ENCODE measurements at regions not wholly inside any gene's neighbourhood (a gene's known extent, or its start where the extent isn't known, plus 50 kb on each side); places are given as distances from the start of the nearest gene placed in this dataset.

DNA sequence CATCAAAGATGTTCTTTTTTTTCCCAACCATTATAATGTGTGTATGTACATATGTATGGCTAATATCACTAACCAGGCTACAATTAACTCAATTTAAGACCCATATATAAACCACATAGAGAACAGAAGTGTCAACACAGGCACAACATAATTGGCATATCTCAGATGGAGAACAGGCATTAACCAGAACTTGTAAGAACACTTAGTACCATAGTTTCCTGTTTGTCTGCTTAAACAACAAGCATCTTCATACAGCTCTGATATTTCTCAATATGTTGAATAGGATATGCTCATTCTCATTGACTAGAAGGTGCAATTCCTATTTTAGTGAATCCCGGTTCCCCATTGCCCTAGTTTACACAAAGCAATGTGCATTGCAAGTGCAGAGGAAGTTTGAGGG, 116.9 kb upstream of the EDNRB start:
- DNase-seq (ENCODE audit: insufficient read length, low spot score) (no peak), FAIRE-seq (no peak)

DNA sequence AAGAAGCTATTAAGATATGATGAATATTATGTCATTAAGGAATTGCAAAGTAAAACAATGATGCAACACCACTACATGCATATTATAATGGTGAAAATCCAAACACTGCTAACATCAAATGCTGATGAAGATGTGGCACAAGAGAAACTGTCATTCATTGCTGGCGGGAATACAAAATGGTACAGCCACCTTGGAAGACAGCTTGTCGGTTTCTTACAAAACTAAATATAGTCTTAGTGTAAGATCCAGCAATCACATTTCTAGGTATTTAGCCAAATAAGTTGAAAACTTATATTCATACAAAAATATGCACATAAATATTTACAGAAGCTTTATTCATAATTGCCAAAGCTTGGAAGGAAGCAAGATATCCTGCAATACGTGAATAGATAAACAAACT, 114.9 kb upstream of the EDNRB start:
- DNase-seq (ENCODE audit: insufficient read length, low spot score) (no peak), FAIRE-seq (no peak)

DNA sequence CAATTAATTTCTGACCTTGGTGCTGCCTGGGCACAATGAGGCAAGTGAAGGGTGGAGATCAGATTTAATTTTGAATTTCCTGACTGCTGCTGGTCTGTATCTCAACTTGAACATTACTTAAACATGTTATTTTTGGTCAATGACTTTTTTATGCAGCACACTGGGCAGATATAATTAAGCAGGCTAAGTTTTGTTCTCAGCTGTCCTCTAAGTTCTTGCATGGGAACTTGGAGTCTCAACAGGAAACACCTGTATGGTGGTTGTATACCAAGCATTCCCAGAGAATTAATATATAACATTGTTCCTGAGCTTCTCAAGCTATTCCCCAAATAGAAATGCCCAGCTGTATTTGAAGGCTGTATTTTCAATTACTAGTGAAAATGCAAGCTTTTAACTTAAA, 113.5 kb upstream of the EDNRB start:
- FAIRE-seq = no peak
- no peak for DNase-seq (ENCODE audit: insufficient read length, low spot score)

DNA sequence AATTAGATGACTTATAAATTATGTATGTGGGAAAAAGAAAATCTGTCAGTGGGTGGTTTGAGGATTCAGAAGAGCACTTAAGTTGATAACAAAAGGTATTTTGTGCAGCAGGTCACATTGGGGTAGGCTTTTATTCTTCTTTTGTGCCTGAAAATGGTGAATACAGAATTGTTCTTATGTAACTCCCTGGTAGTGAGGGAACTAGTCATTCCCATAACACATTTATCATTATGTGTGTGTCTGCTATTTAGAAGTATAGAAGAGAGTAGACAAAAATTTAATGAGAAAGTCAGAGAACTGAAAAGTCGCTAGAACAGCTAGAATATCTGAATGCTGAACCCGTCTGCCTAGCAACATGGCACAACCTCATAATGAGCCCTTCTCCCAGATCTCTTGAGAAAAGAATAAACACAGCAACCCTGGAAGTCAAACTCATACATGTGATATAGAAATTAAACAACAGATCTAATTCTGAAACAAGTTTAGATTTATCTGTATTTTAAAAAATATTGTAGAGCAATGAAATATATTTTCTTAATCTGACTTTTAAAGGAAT, 111.8 kb upstream of the EDNRB start:
- no peak for FAIRE-seq

GRCh38 chr13:78029901-78030300, 111.3 kb upstream of the EDNRB start:
- no peak for FAIRE-seq
- DNase-seq (ENCODE audit: insufficient read length, low spot score) = no peak

More for the DNA sequence above, 111.8 kb upstream of the EDNRB start:
- no peak for DNase-seq (ENCODE audit: insufficient read length, low spot score)

DNA sequence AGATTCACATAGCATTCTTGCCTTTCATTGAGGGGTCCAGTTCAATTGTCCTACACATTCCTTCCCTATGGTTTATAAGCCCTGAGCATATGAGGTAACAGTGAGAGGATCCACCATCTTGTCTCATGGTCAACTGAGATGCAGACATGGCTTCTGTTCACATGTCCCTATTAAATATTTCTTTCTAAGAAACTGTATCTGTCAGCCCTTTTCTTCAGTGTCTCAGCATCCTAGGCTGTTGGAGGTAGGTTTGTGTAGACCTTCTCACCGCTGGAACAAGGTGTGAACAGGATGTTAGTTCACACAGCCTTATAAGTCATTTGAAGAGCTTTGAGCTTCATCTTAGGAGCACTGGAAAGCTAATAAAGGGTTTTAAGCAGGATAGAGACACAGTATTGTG, 110.3 kb upstream of the EDNRB start:
- DNase-seq (ENCODE audit: insufficient read length, low spot score) = no peak
- no peak for FAIRE-seq

DNA sequence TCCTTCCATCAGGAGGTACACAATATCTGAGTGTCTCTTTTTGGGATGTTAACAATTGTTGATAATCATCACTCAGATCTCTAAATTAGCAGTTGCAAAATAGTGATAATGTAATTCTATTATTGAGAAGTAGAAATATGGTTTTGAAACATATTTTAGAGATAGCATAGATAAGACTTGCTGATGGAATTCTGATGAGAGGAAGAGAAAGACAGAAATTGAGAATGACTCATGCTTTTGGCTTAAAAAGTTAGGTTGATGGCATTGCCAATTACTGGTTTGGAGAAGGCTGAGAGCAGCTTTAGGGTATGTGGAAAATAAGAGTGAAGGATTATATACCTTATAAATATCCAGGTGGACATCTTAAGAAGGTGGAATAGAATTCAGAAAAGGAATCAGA, 106.4 kb upstream of the EDNRB start:
- DNase-seq (ENCODE audit: insufficient read length, low spot score) (no peak), FAIRE-seq (no peak)

- DNase-seq (ENCODE audit: insufficient read length, low spot score) (peak; percentile 1), FAIRE-seq (no peak)
Observed at GRCh38 chr13:78022164-78022877, 103.7 kb upstream of the EDNRB start.

- DNase-seq (ENCODE audit: insufficient read length, low spot score) (no peak), FAIRE-seq (no peak)
Observed at GRCh38 chr13:78020861-78021260, 102.2 kb upstream of the EDNRB start.

DNA sequence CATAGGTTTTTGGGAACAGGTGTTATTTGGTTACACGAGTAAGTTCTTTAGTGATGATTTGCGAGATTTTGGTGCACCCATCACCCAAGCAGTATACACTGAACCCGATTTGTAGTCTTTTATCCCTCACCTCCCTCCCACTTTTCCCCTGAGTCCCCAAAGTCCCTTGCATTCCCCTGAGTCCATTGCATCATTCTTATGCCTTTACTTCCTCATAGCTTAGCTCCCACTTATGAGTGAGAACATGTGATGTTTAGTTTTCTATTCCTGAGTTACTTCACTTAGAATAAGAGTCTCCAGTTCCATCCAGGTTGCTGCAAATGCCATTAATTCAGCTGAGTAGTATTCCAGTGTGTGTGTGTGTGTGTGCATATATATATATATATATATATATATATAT, 97.2 kb upstream of the EDNRB start:
- DNase-seq (ENCODE audit: insufficient read length, low spot score) = no peak
- no peak for FAIRE-seq

- DNase-seq (ENCODE audit: insufficient read length, low spot score) = no peak
- FAIRE-seq = no peak
Observed at GRCh38 chr13:78012046-78012445, 93.4 kb upstream of the EDNRB start.

- FAIRE-seq (no peak), DNase-seq (ENCODE audit: insufficient read length, low spot score) (no peak)
Observed at GRCh38 chr13:78004821-78005220, 86.2 kb upstream of the EDNRB start.

GRCh38 chr13:77999746-78000145, 81.1 kb upstream of the EDNRB start:
- no peak for FAIRE-seq
- DNase-seq (ENCODE audit: insufficient read length, low spot score) = no peak

DNA sequence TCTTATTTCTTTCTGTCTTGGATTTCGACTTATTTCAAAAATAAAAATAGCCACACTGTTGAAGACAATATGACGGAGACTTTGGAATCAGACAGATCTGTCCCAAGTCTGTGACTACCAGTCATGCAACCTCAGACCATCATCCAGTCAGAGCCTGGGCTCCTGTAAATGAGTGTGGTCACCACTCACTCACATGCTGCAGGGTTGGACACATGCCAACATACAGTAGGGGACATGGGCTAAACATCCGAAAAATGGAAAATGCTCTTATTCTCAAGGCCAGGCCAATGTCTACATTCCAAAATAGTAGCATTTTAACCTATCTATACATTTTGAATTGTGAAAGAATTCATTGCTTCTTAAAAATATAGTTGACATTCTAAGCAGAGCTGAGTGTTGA, 75.5 kb upstream of the EDNRB start:
- FAIRE-seq = no peak
- no peak for DNase-seq (ENCODE audit: insufficient read length, low spot score)

- no peak for FAIRE-seq
- DNase-seq (ENCODE audit: insufficient read length, low spot score) = no peak
Observed at GRCh38 chr13:77991003-77991402, 72.4 kb upstream of the EDNRB start.

- FAIRE-seq = no peak
- no peak for DNase-seq (ENCODE audit: insufficient read length, low spot score)
Observed at GRCh38 chr13:77989281-77989680, 70.7 kb upstream of the EDNRB start.

DNA sequence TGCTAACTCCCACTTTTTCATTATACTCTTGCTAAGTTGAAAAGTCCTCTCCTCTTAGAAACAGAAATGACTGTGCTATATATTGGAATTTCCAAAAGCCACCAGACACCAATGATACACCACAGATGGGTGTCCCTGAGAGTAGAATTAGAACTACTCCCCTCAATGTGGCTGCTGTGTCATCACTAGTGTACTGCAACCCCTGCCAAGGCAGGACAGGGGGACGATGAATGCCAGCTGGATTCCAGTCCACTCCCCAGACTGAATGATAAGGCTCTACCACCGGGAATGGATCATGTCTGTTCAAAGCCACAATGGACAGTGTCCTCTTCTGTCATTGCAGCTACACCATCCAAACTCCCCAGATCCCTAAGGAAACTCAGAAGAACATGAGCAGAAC, 69.7 kb upstream of the EDNRB start:
- FAIRE-seq = no peak
- DNase-seq (ENCODE audit: insufficient read length, low spot score) = no peak

GRCh38 chr13:77986713-77987112, 68.1 kb upstream of the EDNRB start:
- DNase-seq (ENCODE audit: insufficient read length, low spot score) = no peak
- FAIRE-seq = no peak

DNA sequence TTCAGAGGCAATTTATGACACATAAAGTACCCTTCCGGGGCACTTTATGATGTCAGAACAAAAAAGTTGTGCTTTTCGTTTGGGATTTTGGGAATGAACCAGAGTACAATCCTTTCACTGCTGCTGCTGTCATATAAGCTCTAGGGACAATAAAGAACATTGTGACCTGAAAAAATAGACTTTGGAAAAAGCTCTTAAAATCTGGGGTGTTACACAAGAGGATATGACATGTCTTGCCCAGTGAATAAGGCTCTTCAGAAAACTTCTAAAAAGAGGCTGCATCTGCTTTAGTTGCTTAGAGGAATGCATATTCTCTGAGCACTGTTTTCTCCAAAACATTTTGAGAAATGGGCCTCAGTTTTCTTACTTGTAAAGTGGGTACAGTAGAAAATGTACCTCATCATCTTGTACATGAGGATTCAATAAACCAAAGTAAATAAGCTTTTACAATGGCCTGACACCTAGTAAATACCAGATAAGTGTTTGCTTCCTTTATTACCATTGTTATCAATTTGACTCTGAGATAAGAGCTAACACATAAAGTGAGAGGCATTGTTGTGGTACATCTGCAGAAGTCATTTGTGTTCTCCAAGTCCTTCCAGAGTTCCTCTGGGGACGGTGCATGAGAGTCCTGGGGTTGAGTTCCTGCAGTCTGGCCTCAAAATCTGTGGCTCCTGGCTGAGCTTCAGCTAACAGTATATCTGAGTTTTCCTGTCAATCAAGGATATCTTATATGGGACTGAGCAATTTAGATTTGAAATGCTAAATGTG, 67.4 kb upstream of the EDNRB start:
- no peak for DNase-seq (ENCODE audit: insufficient read length, low spot score)

DNA sequence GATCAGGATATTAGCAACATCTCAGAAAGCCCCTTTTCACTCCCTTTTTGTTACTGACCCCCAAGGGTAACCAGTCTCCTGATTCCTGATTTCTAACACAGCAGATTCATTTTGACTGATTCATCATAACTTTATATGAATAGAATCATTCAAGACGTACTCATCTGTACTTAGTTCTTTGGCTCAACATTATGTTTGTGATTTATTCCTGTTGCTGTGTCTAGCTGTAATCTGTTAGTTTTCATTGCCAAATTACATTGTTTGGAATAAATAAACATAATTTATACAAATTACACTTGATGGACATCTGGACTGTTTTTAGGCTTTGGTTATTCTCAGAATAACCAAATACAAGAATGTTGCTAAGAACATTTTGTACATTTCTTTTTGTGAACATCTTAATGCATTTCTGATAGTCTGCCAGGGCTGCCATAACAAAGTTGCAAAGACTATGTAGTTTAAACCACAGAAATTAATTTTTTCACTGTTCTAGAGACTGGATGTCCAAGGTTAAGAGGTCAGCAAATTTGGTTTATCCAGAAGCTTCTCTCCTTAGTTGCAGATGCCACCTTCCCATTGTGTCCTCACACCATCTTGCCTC, 62.8 kb upstream of the EDNRB start:
- DNase-seq (ENCODE audit: insufficient read length, low spot score) (no peak), FAIRE-seq (no peak)

More for the DNA sequence above, 67.4 kb upstream of the EDNRB start:
- FAIRE-seq = no peak

DNA sequence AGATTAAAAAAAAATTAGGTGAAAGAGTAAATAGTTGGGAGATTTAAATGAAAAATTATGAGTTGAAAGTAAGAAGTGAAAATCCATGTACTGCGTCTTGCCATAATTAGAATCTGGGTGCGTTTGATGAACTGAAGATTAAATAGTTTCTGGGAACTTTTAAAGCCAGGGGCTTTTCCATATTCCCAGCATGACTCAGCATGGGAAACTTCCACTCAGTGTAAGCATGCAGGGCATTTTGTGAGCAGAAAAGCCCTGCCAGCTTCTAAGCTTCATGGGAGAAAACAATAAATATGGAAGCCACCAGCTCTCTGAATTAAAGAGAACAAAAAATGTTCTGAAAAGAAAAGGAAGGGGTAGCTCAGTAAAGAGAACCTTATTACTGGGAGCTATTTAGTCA, 62.0 kb upstream of the EDNRB start:
- FAIRE-seq (no peak), DNase-seq (ENCODE audit: insufficient read length, low spot score) (peak; percentile 2)

Measured in HTR-8/SVneo (cell line).